ENCODE measurements at regions not wholly inside any gene's neighbourhood (a gene's known extent, or its start where the extent isn't known, plus 50 kb on each side); places are given as distances from the start of the nearest gene placed in this dataset.
A peak's percentile ranks its signal among the peaks of the same experiment; 100 is the strongest.

DNA sequence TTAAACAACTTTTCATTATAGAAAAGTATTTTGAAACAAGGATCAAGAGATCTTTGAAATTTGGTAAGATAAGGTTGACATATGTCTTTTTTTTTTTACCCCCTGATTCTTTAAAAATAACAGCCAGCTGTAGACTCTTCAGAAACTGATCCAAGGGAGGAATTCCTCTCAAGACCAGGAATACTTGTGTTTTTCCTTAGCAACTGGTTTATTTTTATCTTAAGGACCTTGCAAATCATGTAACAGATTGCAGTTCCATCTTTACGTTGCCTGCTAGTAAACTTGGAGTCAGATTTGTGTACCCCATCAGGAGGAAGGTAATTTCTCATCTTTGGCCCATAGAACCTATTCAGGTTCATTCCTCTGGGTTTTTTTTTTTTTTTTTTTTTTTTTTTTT lies 71.6 kb downstream of the BOLA3 start:
- no peaks in the 10 kb centered on the region for H3K9me3 ChIP-seq (ENCODE audit: control insufficient read depth in 1 of 2, insufficient read depth in 1 of 2, low read length in 2 of 2)
- H3K9me3 Mint-ChIP-seq = no peaks in the 10 kb centered on the region
- DNase-seq = no peak
- no peak for ATAC-seq (ENCODE audit: poor library complexity)
- intact Hi-C loops (cut with DNase I, micrococcal nuclease) = no loop called here
- no peaks in the 10 kb centered on the region for H3K4me1 ChIP-seq (ENCODE audit: insufficient read depth, low read length)
- no peaks in the 10 kb centered on the region for H3K27me3 ChIP-seq (ENCODE audit: control insufficient read depth in 1 of 2, insufficient read depth in 2 of 2, low read length in 2 of 2)
- peaks cover 62% of the 10 kb centered on the region for H3K36me3 Mint-ChIP-seq (ENCODE audit: low read depth)
- no peak overlapping the region for H3K4me3 ChIP-seq (ENCODE audit: low read length)
- ChIA-PET CTCF (no interaction called here), POLR2A (interaction anchor here (1.3 to 1.5 kb wide), 2 partner anchors 34 to 44 kb away, joined by 3 read pairs; no protein-coding TSS in a partner anchor)
- H3K27me3 Mint-ChIP-seq = no peaks in the 10 kb centered on the region
- no peak overlapping the region for H3K27ac Mint-ChIP-seq
- no peak overlapping the region for H3K27ac ChIP-seq (ENCODE audit: low read depth in 1 of 2, low read length in 2 of 2)
- H3K4me1 Mint-ChIP-seq (ENCODE audit: low read depth) = peaks cover 9% of the 10 kb centered on the region
- H3K4me3 Mint-ChIP-seq = no peak overlapping the region
- H3K36me3 ChIP-seq (ENCODE audit: insufficient read depth, low read length) = peaks cover 35% of the 10 kb centered on the region
- TF ChIP-seq, protein P1, sequence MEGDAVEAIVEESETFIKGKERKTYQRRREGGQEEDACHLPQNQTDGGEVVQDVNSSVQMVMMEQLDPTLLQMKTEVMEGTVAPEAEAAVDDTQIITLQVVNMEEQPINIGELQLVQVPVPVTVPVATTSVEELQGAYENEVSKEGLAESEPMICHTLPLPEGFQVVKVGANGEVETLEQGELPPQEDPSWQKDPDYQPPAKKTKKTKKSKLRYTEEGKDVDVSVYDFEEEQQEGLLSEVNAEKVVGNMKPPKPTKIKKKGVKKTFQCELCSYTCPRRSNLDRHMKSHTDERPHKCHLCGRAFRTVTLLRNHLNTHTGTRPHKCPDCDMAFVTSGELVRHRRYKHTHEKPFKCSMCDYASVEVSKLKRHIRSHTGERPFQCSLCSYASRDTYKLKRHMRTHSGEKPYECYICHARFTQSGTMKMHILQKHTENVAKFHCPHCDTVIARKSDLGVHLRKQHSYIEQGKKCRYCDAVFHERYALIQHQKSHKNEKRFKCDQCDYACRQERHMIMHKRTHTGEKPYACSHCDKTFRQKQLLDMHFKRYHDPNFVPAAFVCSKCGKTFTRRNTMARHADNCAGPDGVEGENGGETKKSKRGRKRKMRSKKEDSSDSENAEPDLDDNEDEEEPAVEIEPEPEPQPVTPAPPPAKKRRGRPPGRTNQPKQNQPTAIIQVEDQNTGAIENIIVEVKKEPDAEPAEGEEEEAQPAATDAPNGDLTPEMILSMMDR (IDR thresholded peaks at IDR 0.05) = no peak

DNA sequence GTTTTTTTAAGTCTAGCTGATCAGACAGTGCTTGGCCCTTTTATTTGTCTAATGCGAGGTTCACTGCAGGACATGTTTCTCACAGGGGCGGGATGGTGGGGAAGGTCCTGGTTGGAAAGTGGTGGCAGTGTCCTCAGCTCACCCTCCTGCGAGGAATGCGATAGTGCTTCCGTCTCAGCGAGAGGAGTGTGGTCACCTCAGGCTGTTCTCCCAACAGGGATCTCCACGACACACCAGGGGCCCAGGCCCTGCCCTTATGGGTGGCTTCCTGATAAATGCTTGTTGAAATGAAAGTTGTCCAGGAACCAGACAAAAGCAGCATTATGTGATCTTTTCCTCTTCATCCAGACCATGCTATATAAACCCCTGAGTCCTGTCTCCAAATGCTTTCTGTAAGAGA lies 70.1 kb downstream of the BOLA3 start:
- DNase-seq = no peak
- Mint-ChIP-seq H3K27ac (peak overlapping the region; percentile 51), H3K4me1 (ENCODE audit: low read depth) (peaks cover 6% of the 10 kb centered on the region), H3K27me3 (no peaks in the 10 kb centered on the region), H3K4me3 (no peak overlapping the region), H3K36me3 (ENCODE audit: low read depth) (peaks cover 75% of the 10 kb centered on the region), H3K9me3 (no peaks in the 10 kb centered on the region)
- Histone ChIP-seq H3K4me1 (ENCODE audit: insufficient read depth, low read length) (no peaks in the 10 kb centered on the region), H3K4me3 (ENCODE audit: low read length) (no peak overlapping the region), H3K36me3 (ENCODE audit: insufficient read depth, low read length) (peaks cover 49% of the 10 kb centered on the region), H3K27ac (ENCODE audit: low read depth in 1 of 2, low read length in 2 of 2) (no peak overlapping the region), H3K27me3 (ENCODE audit: control insufficient read depth in 1 of 2, insufficient read depth in 2 of 2, low read length in 2 of 2) (no peaks in the 10 kb centered on the region), H3K9me3 (ENCODE audit: control insufficient read depth in 1 of 2, insufficient read depth in 1 of 2, low read length in 2 of 2) (no peaks in the 10 kb centered on the region)
- CTCF ChIA-PET = no interaction called here
- ATAC-seq (ENCODE audit: poor library complexity) = no peak
- intact Hi-C loops (cut with DNase I, micrococcal nuclease) = no loop called here
- TF ChIP-seq, protein P1 (IDR thresholded peaks at IDR 0.05) = no peak
- POLR2A ChIA-PET = no interaction called here

DNA sequence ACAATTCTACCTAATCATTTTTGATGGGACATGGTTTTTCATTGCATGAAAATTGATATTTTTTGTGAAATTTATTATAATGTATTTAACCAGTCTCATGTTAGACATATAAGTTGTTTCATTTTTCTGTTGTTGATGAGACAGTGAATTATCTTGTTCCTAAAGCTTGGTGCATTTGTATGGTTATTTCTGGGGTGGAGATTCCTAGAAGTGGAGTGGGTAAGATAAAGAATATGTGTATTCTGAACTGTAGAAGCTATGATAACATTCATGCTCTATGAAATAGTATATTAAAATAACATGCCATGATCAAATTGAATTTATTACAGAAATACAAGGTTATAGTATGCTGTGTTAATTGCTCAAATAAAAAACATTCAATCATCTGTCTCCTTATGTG lies 69.2 kb downstream of the BOLA3 start:
- no peak overlapping the region for H3K27ac ChIP-seq (ENCODE audit: low read depth in 1 of 2, low read length in 2 of 2)
- DNase-seq (no peak), ATAC-seq (ENCODE audit: poor library complexity) (no peak)
- H3K4me1 ChIP-seq (ENCODE audit: insufficient read depth, low read length) = no peaks in the 10 kb centered on the region
- no peak overlapping the region for H3K4me3 ChIP-seq (ENCODE audit: low read length)
- Mint-ChIP-seq H3K27ac (no peak overlapping the region), H3K9me3 (no peaks in the 10 kb centered on the region), H3K36me3 (ENCODE audit: low read depth) (peaks cover 75% of the 10 kb centered on the region), H3K4me1 (ENCODE audit: low read depth) (no peaks in the 10 kb centered on the region), H3K27me3 (no peaks in the 10 kb centered on the region), H3K4me3 (no peak overlapping the region)
- intact Hi-C loops (cut with DNase I, micrococcal nuclease) = no loop called here
- H3K9me3 ChIP-seq (ENCODE audit: control insufficient read depth in 1 of 2, insufficient read depth in 1 of 2, low read length in 2 of 2) = no peaks in the 10 kb centered on the region
- ChIA-PET CTCF (no interaction called here), POLR2A (no interaction called here)
- no peaks in the 10 kb centered on the region for H3K27me3 ChIP-seq (ENCODE audit: control insufficient read depth in 1 of 2, insufficient read depth in 2 of 2, low read length in 2 of 2)
- peaks cover 58% of the 10 kb centered on the region for H3K36me3 ChIP-seq (ENCODE audit: insufficient read depth, low read length)
- TF ChIP-seq, protein P1 (IDR thresholded peaks at IDR 0.05) = no peak
